Neural progenitor cell (in vitro differentiated cells): ENCODE measurements at regions not wholly inside any gene's neighbourhood (a gene's known extent, or its start where the extent isn't known, plus 50 kb on each side); places are given as distances from the start of the nearest gene placed in this dataset.

ENCODE experiments used
- DNase-seq: peaks from one replicate; pipeline ENCODE4 v3.0.0-alpha.2; 2016; ENCODE audit warnings: low spot score
- H2AFZ ChIP-seq: fragments of 200-600 bp; sonication (generic); replicated peaks from 2 replicates; pipeline ENCODE4 v1.6.1; 2016; ENCODE audit warnings: antibody characterized with exemption
- H3F3A ChIP-seq: fragments of 200-600 bp; sonication (generic); 2 replicates; pipeline ENCODE4 v1.6.1; 2016; ENCODE audit warnings: antibody characterized with exemption, low read depth
- H3K27ac ChIP-seq: fragments of 200-600 bp; sonication (generic); 2 replicates; pipeline ENCODE4 v1.5.1; 2016; ENCODE audit warnings: mild to moderate bottlenecking
- H3K27me3 ChIP-seq: fragments of 200-600 bp; sonication (generic); 2 replicates; pipeline ENCODE4 v1.6.1; 2016; ENCODE audit warnings: mild to moderate bottlenecking, moderate library complexity
- H3K36me3 ChIP-seq: fragments of 200-600 bp; sonication (generic); 2 replicates; pipeline ENCODE4 v1.5.1; 2016
- H3K4me1 ChIP-seq: fragments of 200-600 bp; sonication (generic); 2 replicates; pipeline ENCODE4 v1.6.1; 2016; ENCODE audit warnings: mixed run types
- H3K4me2 ChIP-seq: fragments of 200-600 bp; sonication (generic); 2 replicates; pipeline ENCODE4 v1.6.1; 2016
- H3K4me3 ChIP-seq: fragments of 200-600 bp; sonication (generic); 2 replicates; pipeline ENCODE4 v1.5.1; 2016
- H3K79me2 ChIP-seq: fragments of 200-600 bp; sonication (generic); 2 replicates; pipeline ENCODE4 v1.6.1; 2016; ENCODE audit warnings: low read depth
- H3K9ac ChIP-seq: fragments of 200-600 bp; sonication (generic); 2 replicates; pipeline ENCODE4 v1.6.1; 2016
- H3K9me3 ChIP-seq: fragments of 200-600 bp; sonication (generic); 2 replicates; pipeline ENCODE4 v1.5.1; 2016; ENCODE audit warnings: low read depth
- H4K20me1 ChIP-seq: fragments of 200-600 bp; sonication (generic); 2 replicates; pipeline ENCODE4 v1.6.1; 2016; ENCODE audit warnings: low read depth
- H3K27ac Mint-ChIP-seq: 3 replicates; pipeline ENCODE4 v1.8.0; 2021; ENCODE audit warnings: mixed read lengths
- H3K27me3 Mint-ChIP-seq: 2 replicates; pipeline ENCODE4 v1.8.0; 2022; ENCODE audit warnings: low read depth, mild to moderate bottlenecking, inconsistent platforms, moderate library complexity, mixed read lengths; ENCODE audit not compliant: insufficient read depth
- H3K36me3 Mint-ChIP-seq: 3 replicates; pipeline ENCODE4 v1.8.0; 2021; ENCODE audit warnings: mixed read lengths
- H3K4me1 Mint-ChIP-seq: 3 replicates; pipeline ENCODE4 v1.8.0; 2021; ENCODE audit warnings: mixed read lengths
- H3K4me3 Mint-ChIP-seq: 3 replicates; pipeline ENCODE4 v1.8.0; 2021; ENCODE audit warnings: mild to moderate bottlenecking, moderate library complexity, mixed read lengths
- H3K9me3 Mint-ChIP-seq: 3 replicates; pipeline ENCODE4 v1.8.0; 2020; ENCODE audit warnings: mixed read lengths
- EZH2 ChIP-seq: fragments of 200-600 bp; sonication (generic); IDR thresholded peaks from 2 replicates; pipeline ENCODE4 v1.6.1; 2017; ENCODE audit warnings: antibody characterized with exemption, mild to moderate bottlenecking, moderate library complexity
- EZH2phosphoT487 ChIP-seq: fragments of 200-600 bp; sonication (generic); IDR thresholded peaks from 2 replicates; pipeline ENCODE4 v1.6.1; 2017; ENCODE audit warnings: antibody characterized with exemption
- TF ChIP-seq, protein P1 (sequence below): fragments of 200-600 bp; sonication (generic); IDR thresholded peaks from 2 replicates; pipeline ENCODE4 v1.5.1; 2017; ENCODE audit warnings: antibody characterized with exemption, mild to moderate bottlenecking

DNA sequence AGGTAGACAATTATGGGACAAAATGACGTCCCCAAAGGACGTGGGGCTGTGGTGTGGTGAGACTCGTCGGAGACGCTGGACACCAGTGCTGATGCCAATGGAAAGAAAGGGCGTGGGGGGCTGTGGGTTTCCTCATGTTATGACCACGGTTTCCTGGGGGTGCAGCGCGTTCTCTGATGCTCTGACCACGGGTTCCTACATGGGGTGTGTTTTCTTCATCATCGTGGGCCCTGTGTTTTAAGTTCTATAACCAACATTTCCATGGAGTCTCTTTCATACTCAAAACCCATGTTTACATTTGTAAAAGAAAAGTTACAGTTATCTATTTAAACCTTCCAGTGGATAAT, 141.6 kb downstream of the RTP5 start:
- no peak overlapping the region for H3K4me3 Mint-ChIP-seq
- H3K4me1 Mint-ChIP-seq, result no peaks in the 10 kb centered on the region
- H4K20me1 ChIP-seq, result no peaks in the 10 kb centered on the region
- H3K9me3 Mint-ChIP-seq, result peaks cover 4% of the 10 kb centered on the region
- no peak overlapping the region for H3K4me3 ChIP-seq
- H3K36me3 ChIP-seq, result no peaks in the 10 kb centered on the region
- no peak for DNase-seq
- no peak overlapping the region for H3K4me2 ChIP-seq
- no peak overlapping the region for H2AFZ ChIP-seq
- H3K27me3 ChIP-seq, result no peaks in the 10 kb centered on the region
- H3K4me1 ChIP-seq, result no peaks in the 10 kb centered on the region
- no peaks in the 10 kb centered on the region for H3K79me2 ChIP-seq
- H3K36me3 Mint-ChIP-seq, result no peaks in the 10 kb centered on the region
- H3K9me3 ChIP-seq, result no peaks in the 10 kb centered on the region
- H3F3A ChIP-seq, result peaks cover 3% of the 10 kb centered on the region
- TF ChIP-seq EZH2 (no peak), EZH2phosphoT487 (no peak)
- TF ChIP-seq, protein P1, sequence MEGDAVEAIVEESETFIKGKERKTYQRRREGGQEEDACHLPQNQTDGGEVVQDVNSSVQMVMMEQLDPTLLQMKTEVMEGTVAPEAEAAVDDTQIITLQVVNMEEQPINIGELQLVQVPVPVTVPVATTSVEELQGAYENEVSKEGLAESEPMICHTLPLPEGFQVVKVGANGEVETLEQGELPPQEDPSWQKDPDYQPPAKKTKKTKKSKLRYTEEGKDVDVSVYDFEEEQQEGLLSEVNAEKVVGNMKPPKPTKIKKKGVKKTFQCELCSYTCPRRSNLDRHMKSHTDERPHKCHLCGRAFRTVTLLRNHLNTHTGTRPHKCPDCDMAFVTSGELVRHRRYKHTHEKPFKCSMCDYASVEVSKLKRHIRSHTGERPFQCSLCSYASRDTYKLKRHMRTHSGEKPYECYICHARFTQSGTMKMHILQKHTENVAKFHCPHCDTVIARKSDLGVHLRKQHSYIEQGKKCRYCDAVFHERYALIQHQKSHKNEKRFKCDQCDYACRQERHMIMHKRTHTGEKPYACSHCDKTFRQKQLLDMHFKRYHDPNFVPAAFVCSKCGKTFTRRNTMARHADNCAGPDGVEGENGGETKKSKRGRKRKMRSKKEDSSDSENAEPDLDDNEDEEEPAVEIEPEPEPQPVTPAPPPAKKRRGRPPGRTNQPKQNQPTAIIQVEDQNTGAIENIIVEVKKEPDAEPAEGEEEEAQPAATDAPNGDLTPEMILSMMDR, result no peak
- no peak overlapping the region for H3K9ac ChIP-seq
- H3K27ac ChIP-seq, result no peak overlapping the region
- peaks cover 7% of the 10 kb centered on the region for H3K27me3 Mint-ChIP-seq
- no peak overlapping the region for H3K27ac Mint-ChIP-seq

DNA sequence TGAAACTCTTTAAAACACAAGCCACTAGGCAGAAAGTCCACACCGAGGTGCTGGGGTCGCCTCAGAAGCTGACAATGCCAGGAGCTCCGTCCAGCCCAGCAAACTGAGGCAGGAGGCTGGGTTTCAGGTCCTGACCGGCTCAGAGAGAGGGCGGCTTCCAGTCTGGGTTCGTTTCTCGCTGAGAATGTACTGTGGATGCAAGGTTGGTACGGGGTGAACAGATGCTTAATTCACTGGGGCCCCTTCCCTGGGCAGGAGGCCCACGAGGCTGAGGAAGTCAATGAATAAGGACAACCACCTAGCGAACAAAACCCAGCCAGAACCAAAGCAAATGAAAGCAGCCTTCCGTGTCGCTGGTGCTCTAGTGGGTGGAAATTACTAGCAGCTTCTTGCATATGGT, 142.0 kb downstream of the RTP5 start:
- Histone ChIP-seq H3K9me3 (no peaks in the 10 kb centered on the region), H3F3A (peaks cover 3% of the 10 kb centered on the region), H3K27ac (no peak overlapping the region), H3K4me3 (no peak overlapping the region), H3K27me3 (no peaks in the 10 kb centered on the region), H2AFZ (no peak overlapping the region), H3K9ac (no peak overlapping the region), H4K20me1 (no peaks in the 10 kb centered on the region), H3K36me3 (no peaks in the 10 kb centered on the region), H3K79me2 (no peaks in the 10 kb centered on the region), H3K4me2 (no peak overlapping the region), H3K4me1 (no peaks in the 10 kb centered on the region)
- Mint-ChIP-seq H3K36me3 (no peaks in the 10 kb centered on the region), H3K4me1 (no peaks in the 10 kb centered on the region), H3K27me3 (peaks cover 4% of the 10 kb centered on the region), H3K4me3 (no peak overlapping the region), H3K9me3 (peaks cover 1% of the 10 kb centered on the region), H3K27ac (no peak overlapping the region)
- TF ChIP-seq EZH2phosphoT487, result no peak
- TF ChIP-seq, protein P1, result no peak
- no peak for TF ChIP-seq EZH2
- no peak for DNase-seq

DNA sequence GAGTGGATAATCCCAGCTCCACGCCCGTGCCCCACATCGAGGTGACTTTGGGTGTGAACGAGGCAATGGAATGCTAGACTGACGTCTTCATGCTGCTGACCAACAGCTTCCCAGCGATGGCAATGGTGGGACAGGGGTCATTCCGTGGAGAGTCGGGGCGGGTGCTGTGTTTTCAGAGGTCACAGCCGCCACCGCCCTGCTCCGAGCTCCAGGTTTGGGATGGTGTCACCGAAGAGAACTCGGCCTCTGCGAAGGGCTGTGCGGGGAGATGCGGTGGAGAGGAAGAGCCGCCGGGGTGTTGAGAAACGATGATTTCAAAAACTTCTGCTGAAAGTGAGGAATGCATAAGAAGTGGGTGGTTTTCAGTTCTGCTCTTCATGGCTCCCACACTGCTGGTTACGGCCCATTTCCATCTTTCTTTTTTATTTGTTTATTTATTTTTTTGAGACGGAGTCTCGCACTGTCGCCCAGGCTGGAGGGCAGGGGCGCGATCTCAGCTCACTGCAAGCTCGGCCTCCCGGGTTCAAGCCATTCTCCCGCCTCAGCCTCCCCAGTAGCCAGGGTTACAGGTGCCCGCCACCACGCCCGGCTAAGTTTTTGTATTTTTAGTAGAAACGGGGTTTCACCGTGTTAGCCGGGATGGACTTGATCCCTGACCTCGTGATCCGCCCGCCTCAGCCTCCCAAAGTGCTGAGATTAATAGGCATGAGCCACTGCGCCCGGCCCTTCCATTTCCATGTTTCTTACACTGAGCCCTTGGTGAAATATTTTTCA, 142.6 kb downstream of the RTP5 start:
- no peak for DNase-seq
- H3K9ac ChIP-seq, result no peak overlapping the region
- H3K4me2 ChIP-seq, result no peak overlapping the region
- Mint-ChIP-seq H3K27ac (no peak overlapping the region), H3K4me1 (no peaks in the 10 kb centered on the region), H3K4me3 (no peak overlapping the region), H3K27me3 (peaks cover 7% of the 10 kb centered on the region), H3K9me3 (peaks cover 1% of the 10 kb centered on the region), H3K36me3 (no peaks in the 10 kb centered on the region)
- no peak overlapping the region for H2AFZ ChIP-seq
- no peak overlapping the region for H3K4me3 ChIP-seq
- H3K4me1 ChIP-seq, result no peaks in the 10 kb centered on the region
- H3K27me3 ChIP-seq, result no peaks in the 10 kb centered on the region
- no peaks in the 10 kb centered on the region for H3K9me3 ChIP-seq
- TF ChIP-seq, protein P1, result no peak
- TF ChIP-seq EZH2 (no peak), EZH2phosphoT487 (no peak)
- H3F3A ChIP-seq, result peaks cover 3% of the 10 kb centered on the region
- H3K36me3 ChIP-seq, result no peaks in the 10 kb centered on the region
- H3K27ac ChIP-seq, result no peak overlapping the region
- H4K20me1 ChIP-seq, result no peaks in the 10 kb centered on the region
- no peaks in the 10 kb centered on the region for H3K79me2 ChIP-seq
